Hematopoietic multipotent progenitor cell treated with erythropoietin and hydrocortisone succinate and interleukin-3 and kit ligand, for 4 days (in vitro differentiated cells): ENCODE measurements at regions not wholly inside any gene's neighbourhood (a gene's known extent, or its start where the extent isn't known, plus 50 kb on each side); places are given as distances from the start of the nearest gene placed in this dataset.

Source experiments
- DNase-seq: peaks from one replicate; pipeline ENCODE4 v3.0.0-alpha.2; 2015

- DNase-seq, result no peak
Observed at GRCh38 chr18:32621034-32621433, 150.4 kb upstream of the GAREM1 start.

- DNase-seq, result no peak
Observed at GRCh38 chr18:32618546-32618945, 147.9 kb upstream of the GAREM1 start.

- DNase-seq, result no peak
Observed at GRCh38 chr18:32613821-32614220, 143.1 kb upstream of the GAREM1 start.

GRCh38 chr18:32612651-32613050 lies 142.0 kb upstream of the GAREM1 start:
- DNase-seq, result no peak

- DNase-seq, result no peak
Observed at GRCh38 chr18:32610176-32610575, 139.5 kb upstream of the GAREM1 start.

GRCh38 chr18:32607816-32608215 lies 137.1 kb upstream of the GAREM1 start:
- no peak for DNase-seq

GRCh38 chr18:32598144-32598543 lies 127.5 kb upstream of the GAREM1 start:
- DNase-seq, result no peak

GRCh38 chr18:32596501-32596900 lies 125.8 kb upstream of the GAREM1 start:
- no peak for DNase-seq

- DNase-seq, result no peak
Observed at GRCh38 chr18:32595832-32596231, 125.2 kb upstream of the GAREM1 start.

GRCh38 chr18:32588191-32588590 lies 117.5 kb upstream of the GAREM1 start:
- no peak for DNase-seq

GRCh38 chr18:32583431-32583830 lies 112.7 kb upstream of the GAREM1 start:
- no peak for DNase-seq

- no peak for DNase-seq
Observed at GRCh38 chr18:32582455-32582854, 111.8 kb upstream of the GAREM1 start.

GRCh38 chr18:32577561-32577960 lies 106.9 kb upstream of the GAREM1 start:
- no peak for DNase-seq

- peak; percentile 41 for DNase-seq
Observed at GRCh38 chr18:32576296-32576916, 105.7 kb upstream of the GAREM1 start.

- no peak for DNase-seq
Observed at GRCh38 chr18:32566960-32567359, 96.3 kb upstream of the GAREM1 start.

- DNase-seq, result no peak
Observed at GRCh38 chr18:32553640-32554365, 83.1 kb upstream of the GAREM1 start.

- no peak for DNase-seq
Observed at GRCh38 chr18:32553174-32553573, 82.5 kb upstream of the GAREM1 start.

GRCh38 chr18:32552421-32553030 lies 81.8 kb upstream of the GAREM1 start:
- peak; percentile 79 for DNase-seq

GRCh38 chr18:32550963-32551362 lies 80.3 kb upstream of the GAREM1 start:
- DNase-seq, result no peak

GRCh38 chr18:32549248-32550110 lies 78.8 kb upstream of the GAREM1 start:
- peak; percentile 76 for DNase-seq

GRCh38 chr18:32548688-32549087 lies 78.0 kb upstream of the GAREM1 start:
- no peak for DNase-seq

GRCh38 chr18:32545631-32546030 lies 74.9 kb upstream of the GAREM1 start:
- DNase-seq, result no peak

- no peak for DNase-seq
Observed at GRCh38 chr18:32544088-32544487, 73.4 kb upstream of the GAREM1 start.
